GM19438 (cell line): ENCODE measurements at regions not wholly inside any gene's neighbourhood (a gene's known extent, or its start where the extent isn't known, plus 50 kb on each side); places are given as distances from the start of the nearest gene placed in this dataset.
"Not testable (repeated sequence)": the region's sequence is repeated elsewhere in the genome, so short reads cannot be mapped to it uniquely, and the experiment has no call there.

Experiments
- ATAC-seq: cut with Tn5 transposase; IDR thresholded peaks from one replicate; pipeline ENCODE4 v1.9.1; 2021; ENCODE audit warnings: low read depth; ENCODE audit not compliant: unreplicated experiment

DNA sequence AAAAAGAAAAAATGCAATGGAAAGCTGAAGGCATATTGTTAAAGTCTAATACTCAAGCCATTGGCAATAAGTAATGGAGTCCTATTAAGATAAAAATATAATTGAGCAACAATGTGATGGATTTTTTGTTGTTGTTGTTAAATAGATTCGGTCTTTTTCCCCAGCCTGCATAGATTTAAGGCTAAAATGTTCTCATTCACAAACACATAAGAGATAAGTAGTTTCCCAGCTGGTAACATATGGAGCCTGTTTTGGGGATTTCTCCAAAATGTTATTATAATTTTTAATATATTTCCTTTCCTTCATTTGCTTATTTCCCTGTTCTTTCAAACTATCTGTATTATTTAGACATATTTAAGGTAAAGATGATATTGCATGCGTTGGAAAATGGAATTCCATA is 1149.1 kb upstream of the PRR20A start:
- no peak for ATAC-seq

DNA sequence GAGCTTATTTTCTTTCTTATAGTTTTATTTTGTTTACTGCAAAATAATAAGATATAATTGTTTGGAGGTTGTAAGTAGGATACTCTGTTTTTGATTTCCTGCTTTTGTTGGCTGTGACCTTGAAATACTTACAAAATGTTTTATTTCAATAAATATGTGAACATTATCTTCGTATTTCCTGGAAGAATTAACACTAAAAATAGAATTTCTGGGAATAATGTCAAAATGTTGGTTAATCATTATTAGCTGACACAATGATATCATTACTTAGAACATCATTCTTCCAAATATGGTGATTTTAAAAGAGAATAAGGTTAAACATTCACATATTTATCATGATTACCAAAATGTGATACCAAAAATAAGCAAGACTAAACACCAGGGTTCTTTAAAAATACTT is 1148.6 kb upstream of the PRR20A start:
- no peak for ATAC-seq

DNA sequence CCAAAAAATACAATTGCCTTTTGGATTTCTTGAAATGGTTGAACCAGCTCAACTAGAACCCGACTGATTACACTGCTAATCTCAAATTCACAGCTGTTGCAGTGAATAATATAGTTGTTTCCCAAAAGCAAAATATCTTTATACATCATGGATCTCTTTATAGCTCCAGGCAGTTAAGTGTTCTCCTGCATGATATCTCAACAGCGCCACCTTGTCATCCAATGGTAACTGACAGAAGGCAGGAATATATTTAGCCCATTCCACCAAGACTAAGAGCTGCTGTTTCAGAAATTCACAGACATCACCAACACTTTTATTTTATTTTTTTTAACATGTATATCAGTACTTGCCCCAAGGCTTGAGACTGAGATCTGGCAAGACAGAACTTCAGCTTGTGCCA is 1141.0 kb upstream of the PRR20A start:
- no peak for ATAC-seq

DNA sequence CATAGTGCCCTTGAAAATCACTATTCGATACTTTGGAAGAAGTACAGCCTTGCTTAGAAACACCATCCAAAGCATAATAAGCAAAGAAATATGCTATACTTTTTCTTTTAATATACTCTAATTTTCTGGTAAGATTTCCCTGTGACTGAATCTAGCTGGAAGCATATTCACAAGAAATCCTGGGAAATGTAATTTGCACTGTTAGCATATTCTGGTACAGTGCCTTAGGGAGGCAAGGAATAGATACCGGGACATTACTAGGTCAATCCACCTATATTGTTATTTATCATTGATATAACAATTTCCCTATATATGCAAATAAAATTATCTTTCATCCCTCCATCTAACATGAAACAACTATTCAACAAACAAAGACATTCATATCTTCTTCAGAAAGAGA is 1131.3 kb upstream of the PRR20A start:
- ATAC-seq = no peak

DNA sequence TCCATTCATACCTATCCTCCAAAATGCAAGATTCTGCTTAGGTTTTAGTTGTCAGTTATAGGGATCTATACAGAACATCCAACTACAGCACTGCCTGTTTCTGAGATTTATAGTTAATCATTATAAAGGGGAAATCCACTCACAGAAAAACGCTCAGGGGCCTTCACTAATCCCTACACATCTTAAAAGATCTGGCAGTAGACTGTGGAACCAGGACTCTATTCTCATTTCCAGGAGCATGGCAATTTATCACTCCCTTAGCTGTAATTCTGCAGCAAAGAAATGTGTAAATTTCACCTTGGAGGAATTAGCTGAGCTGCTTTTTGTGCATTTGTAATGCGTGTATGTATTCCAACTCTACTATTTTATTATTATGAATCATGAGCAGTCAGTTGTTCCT is 1128.1 kb upstream of the PRR20A start:
- no peak for ATAC-seq

DNA sequence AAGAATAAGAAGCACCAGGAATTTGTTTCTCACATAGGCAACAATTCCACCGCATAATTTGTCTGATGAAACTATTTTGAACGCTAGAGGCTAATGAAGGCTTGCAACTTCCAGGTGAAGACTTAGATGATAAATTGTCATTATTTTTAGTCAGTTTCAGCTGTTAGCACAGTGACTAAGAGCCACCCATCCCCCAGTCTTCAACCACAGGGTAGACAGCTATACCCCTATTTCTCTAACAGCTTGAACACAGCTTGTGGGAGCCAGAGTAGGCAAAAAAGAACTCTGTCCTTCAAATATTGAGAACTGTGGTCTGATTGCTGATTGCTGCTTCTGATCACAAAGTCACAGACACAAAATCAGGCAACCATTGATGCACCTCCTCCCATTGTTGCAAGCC is 1124.8 kb upstream of the PRR20A start:
- no peak for ATAC-seq

DNA sequence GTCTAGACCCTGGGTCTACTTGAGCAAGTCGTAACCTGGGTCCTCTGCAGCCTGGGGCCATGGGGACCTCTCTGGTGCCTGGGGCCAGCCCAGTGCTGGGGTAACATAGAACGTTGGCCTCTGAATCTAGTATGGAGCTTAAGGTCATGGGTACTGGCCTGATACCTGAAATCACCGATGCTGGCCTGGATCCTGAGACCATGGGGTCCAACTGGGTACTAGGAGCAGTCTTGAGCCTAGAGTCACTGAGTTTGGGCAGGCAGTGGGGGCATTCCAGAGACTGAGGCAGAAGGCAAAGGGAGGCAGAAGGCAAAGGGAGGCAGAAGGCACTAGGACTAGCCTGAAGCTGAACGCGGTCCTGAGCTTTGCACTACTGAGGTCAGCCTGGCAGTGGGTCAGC is 1121.1 kb upstream of the PRR20A start:
- ATAC-seq = no peak

DNA sequence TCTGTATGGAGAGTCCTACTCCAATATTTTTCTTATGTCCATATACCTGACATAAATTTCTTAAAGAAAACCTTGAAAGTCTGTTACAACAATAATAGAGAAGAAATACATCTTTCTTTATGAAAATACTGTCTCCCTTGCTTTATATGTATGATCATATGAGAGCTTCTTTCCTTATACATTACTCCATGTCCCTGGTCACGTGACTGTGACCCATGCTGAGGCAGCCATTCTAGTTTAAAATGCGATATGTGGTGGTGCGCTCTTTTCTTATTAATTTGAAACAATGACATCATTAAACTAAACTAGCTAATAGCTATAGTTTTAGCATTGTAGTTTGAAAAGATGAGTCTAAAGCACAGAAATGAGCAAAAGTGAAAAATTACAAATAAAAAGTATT is 1120.3 kb upstream of the PRR20A start:
- no peak for ATAC-seq

DNA sequence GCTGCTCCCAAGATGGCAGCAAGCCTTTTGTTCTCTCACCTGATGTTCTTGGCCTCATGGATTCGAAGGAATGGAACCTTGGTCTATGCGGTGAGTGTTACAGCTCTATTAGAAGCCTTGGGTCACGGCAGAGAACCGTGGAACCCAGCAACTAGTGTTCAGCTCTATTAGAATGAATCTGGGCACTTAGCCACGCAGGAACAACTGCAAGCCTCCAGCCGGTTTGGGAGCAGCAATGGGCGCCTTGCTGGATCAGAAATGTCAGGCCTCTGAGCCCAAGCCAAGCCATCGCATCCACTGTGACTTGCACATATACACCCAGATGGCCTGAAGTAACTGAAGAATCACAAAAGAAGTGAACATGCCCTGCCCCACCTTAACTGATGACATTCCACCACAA is 1100.7 kb upstream of the PRR20A start:
- no peak for ATAC-seq

DNA sequence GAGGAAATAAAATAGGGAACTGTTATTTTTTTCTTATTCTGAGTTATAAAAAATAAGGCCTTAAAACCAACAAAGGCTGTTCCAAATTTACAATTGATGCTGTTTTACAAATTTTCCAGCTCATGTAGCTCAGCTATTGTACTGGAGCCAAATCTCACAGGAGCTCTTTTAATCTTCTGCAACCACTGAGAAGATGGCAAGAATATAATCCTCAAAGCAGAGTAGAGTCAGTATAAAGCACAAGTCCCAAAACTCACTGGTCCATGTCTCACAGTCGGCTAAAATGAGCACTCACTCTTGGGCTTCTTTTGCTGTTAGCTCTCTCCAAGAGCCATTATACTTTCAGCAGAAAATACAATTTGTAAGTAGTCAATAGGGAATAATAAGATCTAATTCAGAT is 1074.4 kb upstream of the PRR20A start:
- ATAC-seq = no peak

DNA sequence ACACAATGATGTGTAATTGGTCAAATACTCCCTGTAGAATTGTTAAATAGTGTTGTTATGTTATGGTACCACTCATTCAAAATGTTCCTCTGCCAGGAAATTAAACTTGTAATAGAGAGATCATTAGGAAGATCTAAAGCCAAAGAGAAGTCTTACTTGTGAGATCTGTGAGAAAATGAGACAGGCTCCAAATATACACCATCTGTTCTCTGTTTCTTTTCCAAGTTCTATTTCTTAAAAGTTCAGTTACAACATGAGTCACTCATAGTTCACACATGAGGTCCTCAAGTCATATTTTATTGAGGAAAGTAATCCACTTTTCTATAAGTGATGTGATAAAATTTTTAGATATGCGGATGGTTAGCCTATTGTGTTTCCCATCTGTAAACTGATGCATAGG is 1038.1 kb upstream of the PRR20A start:
- ATAC-seq = no peak

DNA sequence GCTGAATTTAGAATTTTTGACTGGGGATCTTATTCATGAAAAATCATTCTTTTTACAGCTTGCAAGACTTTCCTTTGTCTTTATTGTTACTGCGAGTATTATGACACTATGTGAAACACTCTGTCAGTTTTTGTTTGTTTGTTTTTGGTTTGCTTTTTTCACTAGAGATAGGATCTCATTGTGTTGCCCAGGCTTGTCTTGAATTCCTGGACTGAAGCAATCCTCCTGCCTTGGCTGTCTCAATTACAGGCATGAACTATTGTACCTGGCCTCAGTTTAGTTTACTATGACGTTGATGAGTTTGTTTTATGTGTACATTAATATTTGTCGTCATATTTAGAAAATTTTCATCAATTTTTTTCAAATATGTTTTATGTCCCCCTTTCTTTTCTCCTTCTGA is 1030.0 kb upstream of the PRR20A start:
- ATAC-seq = no peak

DNA sequence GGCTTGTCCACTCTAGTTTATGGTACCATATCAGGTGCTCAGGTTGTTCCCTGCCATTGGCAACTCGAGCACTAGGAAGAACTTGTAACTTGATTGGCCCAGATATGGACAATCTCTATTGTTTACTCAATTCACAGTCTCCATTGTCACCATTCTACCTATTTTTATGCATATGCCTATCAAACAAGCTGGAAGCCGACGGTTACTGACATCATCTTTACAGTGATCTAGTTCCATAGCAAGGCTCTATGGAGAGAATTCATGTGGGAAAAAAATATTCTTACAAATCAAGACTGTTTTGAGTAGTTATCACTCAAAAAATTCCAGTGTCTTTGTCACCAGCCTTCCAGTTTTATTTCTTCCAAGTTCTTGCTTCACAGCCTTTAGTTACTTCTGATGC is 1006.2 kb upstream of the PRR20A start:
- no peak for ATAC-seq

DNA sequence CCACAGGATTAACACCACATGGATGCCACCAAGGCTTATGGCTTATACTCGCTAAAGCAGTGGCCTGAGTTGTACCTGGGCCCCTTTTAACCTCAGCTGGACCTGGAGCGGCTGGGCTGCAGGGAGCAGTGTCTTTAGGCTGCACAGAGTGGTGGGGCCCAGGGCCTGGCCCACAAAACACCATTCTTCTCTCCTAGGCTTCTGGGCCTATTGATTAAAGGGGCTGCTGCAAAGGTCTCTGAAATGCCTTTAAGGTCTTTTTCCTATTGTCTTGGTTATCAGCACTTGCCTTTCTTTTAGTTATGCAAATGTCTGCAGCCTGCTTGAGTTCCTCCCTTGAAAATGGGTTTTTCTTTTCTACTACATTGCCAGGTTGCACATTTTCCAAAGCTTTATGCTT is 973.9 kb upstream of the PRR20A start:
- ATAC-seq = no peak

DNA sequence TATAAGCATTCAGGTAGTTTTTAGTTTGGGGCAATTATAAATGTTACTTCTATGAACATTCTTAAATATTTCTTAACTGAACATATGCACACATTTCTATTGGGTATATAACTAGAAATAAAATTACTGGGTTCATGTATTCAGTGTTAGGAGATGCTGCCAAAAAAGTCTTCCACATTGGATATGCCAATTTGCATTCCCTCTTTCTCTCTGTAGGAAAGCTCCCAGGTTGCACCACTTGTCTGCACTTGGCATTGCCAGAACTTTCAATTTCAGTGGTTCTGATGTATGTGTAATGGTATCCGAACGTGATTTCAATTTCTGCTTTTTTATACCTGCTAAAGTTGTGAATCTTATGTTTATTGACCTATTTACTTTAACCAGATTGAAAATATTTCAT is 972.1 kb upstream of the PRR20A start:
- no peak for ATAC-seq

DNA sequence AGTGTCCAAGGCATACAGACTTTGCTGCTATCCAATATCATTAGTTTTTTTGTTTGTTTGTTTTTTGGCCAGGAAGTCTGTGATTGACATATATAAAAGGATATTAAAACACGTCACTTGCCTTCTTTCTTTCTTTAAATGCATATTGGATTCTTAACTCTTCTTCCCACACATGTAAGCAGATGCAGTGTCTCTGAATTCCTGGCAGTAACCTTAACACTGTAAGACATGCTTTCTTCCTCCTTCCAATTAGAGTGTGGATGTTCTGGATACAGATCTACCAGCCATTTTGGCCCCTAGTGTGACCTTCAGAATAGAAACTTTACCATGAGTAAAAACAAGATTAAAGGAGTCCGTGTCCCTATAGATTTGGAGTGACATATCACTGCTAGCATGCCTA is 967.4 kb upstream of the PRR20A start:
- no peak for ATAC-seq

DNA sequence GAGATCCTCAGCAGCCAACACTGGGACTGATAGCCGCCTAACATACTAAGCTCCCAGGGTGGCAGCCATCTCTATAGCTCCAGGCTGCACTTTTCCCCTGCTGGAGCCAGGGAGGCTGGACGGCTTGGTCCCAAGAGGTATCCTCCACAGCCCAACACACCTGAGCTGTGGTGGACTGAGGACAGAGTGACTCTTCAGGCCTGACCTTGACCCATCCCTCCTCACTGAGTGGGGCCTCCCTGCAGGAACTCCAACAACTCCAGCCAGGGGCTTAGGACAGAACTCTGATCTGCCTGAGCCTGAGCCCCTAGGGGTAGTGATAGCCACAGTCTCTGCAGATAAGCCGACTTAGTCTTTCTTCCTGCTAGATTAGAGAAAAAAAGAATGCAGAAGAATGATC is 958.1 kb upstream of the PRR20A start:
- ATAC-seq = no peak

DNA sequence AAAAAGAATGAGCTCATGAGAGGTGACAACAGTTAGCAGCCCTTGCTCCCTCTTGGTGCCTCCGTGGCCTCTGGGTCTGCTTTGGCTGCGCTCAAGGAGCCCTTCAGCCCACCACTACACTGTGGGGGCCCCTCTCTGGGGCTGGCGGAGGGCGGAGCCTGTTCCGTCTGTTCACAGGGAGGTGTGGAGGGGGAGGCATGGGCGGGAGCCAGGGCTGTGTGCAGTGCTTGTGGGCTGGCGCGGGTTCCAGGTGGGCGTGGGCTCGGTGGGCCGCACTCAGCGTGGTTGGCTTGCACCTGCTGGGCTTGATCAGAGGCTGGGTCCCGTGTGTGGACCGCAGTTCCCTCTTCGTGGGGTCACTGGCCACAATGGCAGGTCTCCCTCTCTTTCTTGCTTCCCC is 953.4 kb upstream of the PRR20A start:
- ATAC-seq = no peak

DNA sequence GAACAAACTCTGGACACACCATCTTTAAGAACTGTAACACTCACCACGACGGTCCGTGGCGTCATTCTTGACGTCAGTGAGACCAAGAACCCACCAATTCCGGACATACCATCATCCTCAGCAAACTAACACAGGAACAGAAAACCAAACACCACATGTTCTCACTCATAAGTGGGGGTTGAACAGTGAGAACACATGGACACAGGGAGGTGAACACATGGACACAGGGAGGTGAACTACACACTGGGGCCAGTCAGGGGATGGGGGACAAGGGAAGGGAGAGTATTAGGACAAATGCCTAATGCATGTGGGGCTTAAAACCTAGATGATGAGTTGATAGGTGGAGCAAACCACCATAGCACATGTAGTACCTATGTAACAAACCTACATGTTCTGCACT is 952.1 kb upstream of the PRR20A start:
- not testable (repeated sequence) for ATAC-seq

DNA sequence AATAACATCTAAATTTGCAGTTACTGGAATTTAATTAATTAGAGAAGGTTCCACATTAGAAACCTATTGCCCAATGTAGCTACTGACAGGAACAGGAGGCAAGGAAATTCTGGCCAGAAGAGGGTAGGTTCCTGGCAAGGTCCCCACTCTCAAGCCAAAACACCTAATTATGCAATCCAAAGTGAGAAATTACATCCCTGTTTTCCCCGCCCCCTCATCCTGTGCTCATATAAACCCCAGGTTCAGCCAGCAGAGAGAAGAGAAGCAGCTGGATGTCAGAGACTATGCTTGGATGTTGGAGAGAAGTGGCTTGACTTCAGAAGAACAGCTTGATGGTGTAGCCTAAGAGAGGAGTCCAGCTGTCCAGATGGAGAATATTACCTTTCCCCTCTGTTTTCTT is 951.3 kb upstream of the PRR20A start:
- ATAC-seq = no peak

DNA sequence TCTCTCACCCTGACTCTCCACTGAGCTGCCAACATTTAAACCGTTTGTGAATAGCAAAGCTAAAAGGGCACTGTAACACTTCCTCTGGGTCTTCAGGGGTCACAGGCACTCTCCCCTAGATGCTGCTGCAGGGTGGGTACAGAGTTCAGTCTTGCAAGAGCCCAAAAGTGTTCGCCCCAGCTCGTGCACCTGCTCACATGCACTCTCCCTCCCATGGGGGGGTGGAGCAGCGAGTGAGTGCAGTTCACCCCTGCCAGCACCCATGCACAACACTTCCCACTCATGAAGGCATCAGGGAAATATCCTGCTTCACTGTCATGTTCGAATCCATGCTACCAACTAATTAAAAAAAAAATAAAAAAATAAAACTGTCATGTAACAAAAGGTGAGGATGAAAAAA is 950.7 kb upstream of the PRR20A start:
- no peak for ATAC-seq

DNA sequence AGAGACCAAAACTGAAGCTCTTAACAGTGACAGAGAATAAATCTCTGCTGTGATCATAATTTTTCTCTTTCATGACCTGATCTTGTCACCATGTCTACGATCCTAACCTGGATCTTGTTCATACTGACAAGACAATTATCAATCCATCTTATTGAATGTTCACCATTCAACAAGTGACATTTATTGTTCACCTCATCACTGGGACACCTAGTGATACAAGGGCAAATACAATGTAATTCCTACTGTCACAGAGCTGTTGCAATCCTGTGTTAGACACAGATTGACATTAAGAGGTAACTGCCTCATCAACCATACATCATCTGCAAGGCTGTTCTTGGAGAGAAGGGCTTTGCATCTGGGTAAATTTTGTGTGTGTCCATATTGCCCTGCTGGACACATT is 942.4 kb upstream of the PRR20A start:
- no peak for ATAC-seq

DNA sequence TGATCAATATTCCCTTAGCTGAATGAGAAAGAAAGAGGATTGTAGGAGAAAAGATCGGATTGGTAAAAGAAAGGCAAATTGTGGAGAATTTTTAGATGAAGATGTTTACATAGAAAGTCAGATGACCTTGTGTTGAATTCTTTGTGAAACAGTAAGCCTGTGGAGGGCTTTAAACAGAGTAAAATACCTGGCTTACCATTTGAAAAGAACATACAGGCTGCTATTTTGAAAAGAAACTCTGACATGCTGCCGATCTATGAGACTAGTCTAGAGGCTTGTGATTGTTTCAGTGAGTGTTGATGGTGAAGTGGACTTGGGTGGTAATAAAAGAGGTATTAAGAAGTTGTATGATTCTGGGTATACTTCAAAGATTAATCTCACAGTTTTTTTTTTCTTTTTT is 938.9 kb upstream of the PRR20A start:
- ATAC-seq = no peak

DNA sequence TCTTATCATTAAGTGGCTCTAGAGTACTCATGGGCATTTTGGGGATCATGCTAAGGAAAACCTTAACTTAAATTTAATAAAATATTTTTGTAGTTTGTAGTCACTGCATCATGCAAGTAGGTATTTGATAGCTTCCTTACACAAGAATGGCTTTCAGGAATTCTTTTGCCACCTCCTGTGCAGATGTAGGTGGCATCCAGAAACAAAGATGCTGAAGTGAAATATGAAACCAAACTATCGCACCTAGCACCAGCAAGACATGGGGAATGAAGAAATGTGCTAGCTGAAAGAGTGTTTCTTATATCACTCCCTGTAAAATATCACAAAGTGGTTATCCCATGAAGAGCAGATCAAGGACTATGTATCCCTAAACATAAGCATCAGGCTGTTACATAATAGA is 924.5 kb upstream of the PRR20A start:
- no peak for ATAC-seq
